GM18505 (cell line): ENCODE measurements at regions not wholly inside any gene's neighbourhood (a gene's known extent, or its start where the extent isn't known, plus 50 kb on each side); places are given as distances from the start of the nearest gene placed in this dataset.

ENCODE experiments used
- ATAC-seq: cut with Tn5 transposase; IDR thresholded peaks from one replicate; pipeline ENCODE4 v1.9.1; 2021; ENCODE audit not compliant: unreplicated experiment
- POLR2A ChIP-seq: IDR thresholded peaks from 4 replicates; pipeline ENCODE4 v1.6.1; 2011; ENCODE audit warnings: borderline replicate concordance; ENCODE audit not compliant: insufficient read depth, insufficient read length; ENCODE audit errors: extremely low read depth

- no peak for ATAC-seq
- no peak for TF ChIP-seq POLR2A
These were observed 146.1 kb downstream of the RASSF9 start for GRCh38 chr12:85690146-85690545.

- TF ChIP-seq POLR2A, result no peak
- ATAC-seq, result no peak
These were observed 143.0 kb downstream of the RASSF9 start for GRCh38 chr12:85693093-85693665.

- TF ChIP-seq POLR2A, result no peak
- no peak for ATAC-seq
These were observed 141.0 kb downstream of the RASSF9 start for GRCh38 chr12:85695097-85695715.

GRCh38 chr12:85697003-85697402 lies 139.2 kb downstream of the RASSF9 start:
- no peak for TF ChIP-seq POLR2A
- ATAC-seq, result no peak

- no peak for TF ChIP-seq POLR2A
- no peak for ATAC-seq
These were observed 137.3 kb downstream of the RASSF9 start for GRCh38 chr12:85698937-85699336.

GRCh38 chr12:85708775-85709174 lies 127.4 kb downstream of the RASSF9 start:
- no peak for ATAC-seq
- TF ChIP-seq POLR2A, result no peak

GRCh38 chr12:85711735-85712390 lies 124.3 kb downstream of the RASSF9 start:
- no peak for TF ChIP-seq POLR2A

GRCh38 chr12:85713373-85713772 lies 122.8 kb downstream of the RASSF9 start:
- no peak for ATAC-seq
- TF ChIP-seq POLR2A, result no peak

More at GRCh38 chr12:85711735-85712390, 124.3 kb downstream of the RASSF9 start:
- no peak for ATAC-seq

GRCh38 chr12:85714425-85714824 lies 121.8 kb downstream of the RASSF9 start:
- no peak for TF ChIP-seq POLR2A
- ATAC-seq, result no peak

- no peak for ATAC-seq
- no peak for TF ChIP-seq POLR2A
These were observed 115.7 kb downstream of the RASSF9 start for GRCh38 chr12:85720308-85721033.

GRCh38 chr12:85725991-85726390 lies 110.2 kb downstream of the RASSF9 start:
- ATAC-seq, result no peak
- no peak for TF ChIP-seq POLR2A

GRCh38 chr12:85733221-85733840 lies 102.9 kb downstream of the RASSF9 start:
- ATAC-seq, result no peak
- TF ChIP-seq POLR2A, result no peak

GRCh38 chr12:85733984-85734383 lies 102.2 kb downstream of the RASSF9 start:
- ATAC-seq, result no peak
- no peak for TF ChIP-seq POLR2A
